ENCODE measurements at regions not wholly inside any gene's neighbourhood (a gene's known extent, or its start where the extent isn't known, plus 50 kb on each side); places are given as distances from the start of the nearest gene placed in this dataset.

DNA sequence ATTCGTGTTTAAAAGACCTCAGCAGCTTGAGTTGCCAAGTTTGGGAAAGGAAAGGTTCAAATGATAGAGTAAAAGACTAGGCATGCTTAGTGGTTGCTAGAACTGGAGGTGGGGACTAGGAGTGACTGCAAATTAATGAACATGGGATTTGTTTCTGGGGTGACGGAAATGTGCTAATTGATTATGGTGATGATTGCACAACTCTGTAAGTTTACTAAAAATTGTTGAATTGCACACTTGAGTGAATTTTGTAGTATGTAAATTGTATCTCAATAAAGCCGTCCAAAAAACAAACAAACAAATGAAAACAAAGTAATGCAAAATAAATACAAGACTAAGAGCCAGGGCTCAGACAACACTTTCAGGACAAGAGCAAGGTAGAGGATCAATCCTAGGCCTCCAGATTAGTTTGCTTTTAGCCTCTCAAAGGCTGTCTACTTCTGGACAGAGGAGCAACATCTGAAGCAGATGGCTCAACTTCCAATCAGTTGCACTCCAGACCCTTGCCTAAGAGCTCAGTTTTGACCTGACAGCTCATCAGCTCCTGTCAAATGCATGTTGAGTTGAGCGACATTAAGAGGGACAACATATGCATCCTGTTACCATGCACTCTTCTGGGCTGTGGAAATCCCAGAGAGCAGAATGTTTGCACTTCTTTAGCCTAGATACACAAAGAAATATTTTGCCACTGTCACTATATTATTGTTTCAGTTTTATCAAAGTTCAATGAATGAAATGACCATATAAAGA, 111.2 kb upstream of the ASIC2 start:
- DNase-seq (ENCODE audit: low read depth, low spot score): no peak

GRCh38 chr17:33416131-33416530, 123.0 kb upstream of the ASIC2 start:
- DNase-seq (ENCODE audit: low read depth, low spot score): no peak

GRCh38 chr17:33421933-33422332, 128.8 kb upstream of the ASIC2 start:
- DNase-seq (ENCODE audit: low read depth, low spot score): no peak

GRCh38 chr17:33433581-33433980, 140.5 kb upstream of the ASIC2 start:
- DNase-seq (ENCODE audit: low read depth, low spot score): no peak

- DNase-seq (ENCODE audit: low read depth, low spot score): no peak
Measured at GRCh38 chr17:33434841-33435240, 141.7 kb upstream of the ASIC2 start.

DNA sequence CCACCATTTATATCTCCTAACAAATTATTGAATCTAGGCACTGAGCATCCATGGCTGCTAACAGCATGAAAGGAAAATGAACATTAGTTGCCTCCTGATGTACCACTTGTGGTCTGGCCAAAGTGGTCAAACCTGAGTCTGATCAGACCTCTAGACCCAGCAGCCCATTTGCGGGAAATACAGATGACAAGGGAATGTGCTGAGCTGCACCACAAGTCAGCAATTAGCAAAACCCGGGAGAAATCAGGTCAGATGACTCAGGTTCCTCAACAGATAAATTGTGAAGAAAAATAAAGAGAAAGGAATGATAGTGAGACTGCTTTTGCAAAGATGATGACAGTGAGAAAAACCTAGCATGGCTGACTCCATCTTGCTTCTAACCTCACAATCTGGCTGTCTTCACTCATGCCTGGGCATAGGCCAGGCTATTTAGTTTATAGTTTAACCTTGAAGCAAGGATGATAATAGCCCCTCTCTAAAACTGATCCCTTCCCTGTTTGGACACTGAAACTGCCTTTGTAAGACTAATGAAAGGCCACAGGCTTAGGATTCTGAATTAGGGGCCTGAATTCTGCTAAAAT, 142.7 kb upstream of the ASIC2 start:
- no peak for DNase-seq (ENCODE audit: low read depth, low spot score)

DNA sequence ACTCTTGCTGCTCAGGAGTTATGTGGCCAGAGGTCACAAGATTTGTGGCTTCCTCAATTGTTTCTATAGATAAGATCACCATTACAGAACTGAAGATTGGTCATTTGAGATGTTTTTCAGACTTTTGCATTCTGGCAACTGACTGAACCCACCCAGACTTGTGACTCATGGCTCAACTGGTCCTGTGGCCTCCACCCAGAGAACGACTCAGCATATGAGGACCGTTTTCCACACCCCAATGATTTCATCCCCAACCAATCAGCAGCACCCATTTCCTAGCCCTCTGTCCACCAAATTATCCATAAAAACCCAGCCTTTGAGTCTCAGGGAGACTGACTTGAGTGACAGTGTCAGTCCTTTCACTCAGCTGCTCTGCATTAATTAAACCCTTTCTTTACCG, 143.2 kb upstream of the ASIC2 start:
- no peak for DNase-seq (ENCODE audit: low read depth, low spot score)

GRCh38 chr17:33438139-33438538, 145.0 kb upstream of the ASIC2 start:
- no peak for DNase-seq (ENCODE audit: low read depth, low spot score)

- no peak for DNase-seq (ENCODE audit: low read depth, low spot score)
Measured at GRCh38 chr17:33438578-33438977, 145.5 kb upstream of the ASIC2 start.

DNA sequence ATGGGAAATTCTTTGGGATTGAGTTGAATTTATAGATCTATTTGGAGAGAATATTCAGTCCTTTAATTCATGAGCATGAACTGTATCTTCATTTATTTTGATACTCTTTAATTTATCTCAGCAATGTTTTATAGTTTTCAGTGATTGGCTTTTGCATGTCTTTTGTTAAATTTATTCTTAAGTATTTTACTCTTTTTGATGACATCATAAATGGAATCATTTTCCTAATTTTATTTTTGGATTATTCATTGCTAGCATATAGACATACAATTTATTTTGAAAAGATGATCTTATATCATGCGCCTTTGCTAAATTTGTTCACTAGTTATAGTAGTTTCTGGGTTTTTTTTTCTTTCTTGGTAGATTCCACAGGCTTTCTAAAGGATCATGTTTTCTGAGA, 149.2 kb upstream of the ASIC2 start:
- no peak for DNase-seq (ENCODE audit: low read depth, low spot score)

DNA sequence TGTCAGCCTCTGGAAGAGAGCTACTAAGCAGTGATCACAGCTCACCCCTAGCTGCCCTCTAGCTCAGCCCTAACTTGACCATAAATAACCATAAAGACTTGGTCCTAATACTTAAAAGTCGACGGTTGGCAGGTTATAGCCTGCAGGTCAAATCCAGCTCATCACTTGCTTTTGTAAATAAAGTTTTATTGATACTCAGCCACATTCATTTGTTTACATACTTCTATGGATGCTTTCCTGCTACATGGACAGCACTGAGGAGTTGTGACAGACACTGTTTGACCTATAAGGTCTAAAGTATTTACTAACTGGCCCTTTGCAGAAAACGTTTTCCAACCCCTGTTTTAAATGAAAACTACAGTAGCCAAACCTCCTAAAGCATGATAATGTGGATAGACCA, 151.6 kb upstream of the ASIC2 start:
- no peak for DNase-seq (ENCODE audit: low read depth, low spot score)

DNA sequence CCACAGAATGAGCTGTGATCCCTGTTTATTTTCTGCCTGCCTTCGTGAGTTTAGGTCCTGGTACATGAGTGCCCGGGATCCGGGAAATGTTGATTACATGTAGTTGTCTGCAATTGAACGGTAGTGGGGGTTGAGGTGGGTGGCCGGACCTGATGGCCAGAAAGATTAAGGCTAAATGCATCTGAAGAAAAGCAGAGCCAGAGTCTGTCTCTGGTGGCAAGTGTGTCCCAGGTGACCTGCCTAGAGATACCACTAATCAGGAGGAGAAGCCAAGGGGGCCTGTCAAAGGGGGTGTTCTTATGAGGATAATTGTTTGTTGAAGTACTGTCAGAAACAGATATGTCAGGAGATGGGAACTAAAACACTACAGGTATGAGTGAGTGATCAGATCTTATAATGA, 154.0 kb upstream of the ASIC2 start:
- DNase-seq (ENCODE audit: low read depth, low spot score): no peak

DNA sequence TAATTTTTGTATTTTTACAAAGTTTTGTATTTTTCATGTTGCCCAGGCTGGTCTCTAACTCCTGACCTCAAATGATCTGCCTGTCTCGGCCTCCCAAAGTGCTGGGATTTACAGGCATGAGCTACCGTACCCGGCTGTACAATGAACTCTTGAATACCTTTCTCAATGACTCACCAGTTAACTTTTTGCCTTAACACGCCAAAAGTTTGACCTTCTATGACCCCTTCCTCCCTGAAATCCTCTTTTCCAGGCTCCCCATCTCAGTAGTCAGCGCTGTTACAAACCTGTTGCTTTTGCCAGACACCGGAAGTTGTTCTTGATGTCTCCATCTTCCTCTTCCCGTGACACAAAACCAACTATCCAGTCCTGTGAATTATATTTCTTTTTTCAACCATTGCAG, 158.1 kb upstream of the ASIC2 start:
- DNase-seq (ENCODE audit: low read depth, low spot score): no peak

GRCh38 chr17:33457477-33457876, 164.4 kb upstream of the ASIC2 start:
- DNase-seq (ENCODE audit: low read depth, low spot score): no peak

GRCh38 chr17:33459078-33459940, 166.2 kb upstream of the ASIC2 start:
- DNase-seq (ENCODE audit: low read depth, low spot score): no peak

GRCh38 chr17:33460781-33461450, 167.8 kb upstream of the ASIC2 start:
- DNase-seq (ENCODE audit: low read depth, low spot score): no peak

- no peak for DNase-seq (ENCODE audit: low read depth, low spot score)
Measured at GRCh38 chr17:33463887-33464286, 170.8 kb upstream of the ASIC2 start.

GRCh38 chr17:33464669-33465280, 171.7 kb upstream of the ASIC2 start:
- no peak for DNase-seq (ENCODE audit: low read depth, low spot score)

GRCh38 chr17:33469421-33469820, 176.3 kb upstream of the ASIC2 start:
- no peak for DNase-seq (ENCODE audit: low read depth, low spot score)

DNA sequence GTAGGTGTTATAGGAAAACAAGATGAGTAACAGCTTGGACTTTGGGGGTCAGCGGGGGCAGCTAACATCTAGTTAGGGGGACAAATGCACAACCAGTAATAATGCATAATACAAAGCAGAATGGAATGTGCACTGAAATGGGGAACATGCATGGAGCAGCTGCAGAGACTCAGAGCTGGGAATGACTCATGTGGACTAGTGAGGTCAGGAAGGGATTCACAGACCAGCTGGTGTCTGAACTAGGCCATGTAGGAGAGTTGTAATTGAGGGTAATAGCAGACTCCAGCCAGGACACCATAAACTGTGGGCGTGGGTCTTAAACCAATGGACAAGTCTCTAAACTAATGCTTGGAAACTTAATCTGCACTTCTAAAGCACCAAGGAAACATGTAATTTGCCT, 176.8 kb upstream of the ASIC2 start:
- DNase-seq (ENCODE audit: low read depth, low spot score): no peak

DNA sequence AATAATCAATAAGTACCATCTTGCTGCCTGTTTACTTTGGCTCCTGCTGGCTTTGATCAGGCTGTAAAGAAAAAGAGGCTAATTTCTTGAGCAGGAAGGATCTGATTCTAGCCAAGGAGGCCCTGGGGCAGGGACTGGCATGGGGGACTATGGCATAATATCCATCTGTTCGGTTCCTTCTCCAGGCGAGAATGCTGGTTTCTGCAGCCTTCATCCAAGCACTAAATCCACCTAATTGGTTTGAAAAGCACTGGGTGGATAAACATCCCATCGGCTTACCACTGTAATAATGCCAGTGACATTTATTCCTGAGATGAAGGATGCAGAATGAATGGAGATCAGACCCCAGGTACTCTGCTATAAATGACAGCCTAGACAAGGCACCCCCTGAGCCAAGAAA, 180.0 kb upstream of the ASIC2 start:
- no peak for DNase-seq (ENCODE audit: low read depth, low spot score)

- no peak for DNase-seq (ENCODE audit: low read depth, low spot score)
Measured at GRCh38 chr17:33474789-33475188, 181.7 kb upstream of the ASIC2 start.

Data from brain pericyte (primary cell).